ENCODE measurements at regions not wholly inside any gene's neighbourhood (a gene's known extent, or its start where the extent isn't known, plus 50 kb on each side); places are given as distances from the start of the nearest gene placed in this dataset.

DNA sequence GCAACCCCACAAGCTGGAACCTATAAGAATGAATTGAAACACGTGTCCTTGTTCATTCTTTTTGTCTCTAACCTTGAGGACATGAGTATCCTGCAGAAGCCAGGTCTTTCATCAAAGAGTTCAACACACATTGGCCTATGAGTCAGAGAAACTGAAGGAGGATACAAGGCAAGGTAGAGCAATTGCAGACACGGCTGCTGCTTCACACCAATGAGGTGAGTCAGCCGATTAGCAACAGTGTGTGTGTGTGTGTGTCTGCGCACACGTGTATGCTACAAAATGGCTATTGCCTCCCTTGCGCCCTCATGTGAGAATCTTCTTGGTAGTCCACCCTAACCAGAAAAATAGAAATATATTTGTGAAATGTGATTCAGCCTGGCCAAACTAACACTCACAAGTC, 1477.7 kb upstream of the IGFBP7 start:
- Histone ChIP-seq H3K27ac (no peak overlapping the region), H3K4me1 (no peaks in the 10 kb centered on the region), H3K9me3 (peaks cover 0 to 3% of the 10 kb centered on the region in 2 donors), H3K36me3 (no peaks in the 10 kb centered on the region), H3K27me3 (no peaks in the 10 kb centered on the region), H3K4me3 (no peak overlapping the region)
- TF ChIP-seq EP300 (IDR thresholded peaks at IDR 0.05; ENCODE audit: low read depth) (no peak), POLR2AphosphoS5 (IDR thresholded peaks at IDR 0.05) (no peak)
- no peak for DNase-seq
- 53 to 69% methylated on average over 2 to 6 of the region's 6 CpGs for WGBS, 2 donors (ENCODE audit: low coverage in 1 of 2)
- intact Hi-C loops (cut with DNase I; ENCODE audit: low total_unique reads) (no loop called here), in situ Hi-C loops (cut with MboI; ENCODE audit: low pct_ligation_motif_present in 1 of 4, low pct_unique_long_range_greater_than_20kb in 1 of 4, low sequenced_read_pairs in 3 of 4) (no loop called here)

DNA sequence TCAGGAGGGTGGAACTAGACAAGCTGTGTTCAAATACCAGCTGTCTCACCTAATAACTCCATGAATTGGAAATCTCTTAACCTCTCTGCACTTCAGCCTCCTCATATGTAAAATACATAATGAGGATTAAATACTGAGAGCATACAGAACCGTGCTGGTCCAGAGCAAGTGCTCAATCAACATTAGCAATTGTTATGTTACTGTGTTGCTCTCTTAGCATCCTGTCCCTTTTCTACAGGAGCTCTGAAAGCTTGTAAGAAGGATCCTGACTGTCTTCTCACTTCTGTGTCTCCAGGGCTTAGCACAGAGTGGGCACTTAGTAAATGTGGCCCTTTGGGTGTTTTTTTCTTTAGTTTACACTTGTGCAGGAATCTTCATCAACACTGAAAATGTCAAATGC, 1456.1 kb upstream of the IGFBP7 start:
- DNase-seq = no peak
- Histone ChIP-seq H3K9me3 (no peaks in the 10 kb centered on the region), H3K4me1 (no peaks in the 10 kb centered on the region), H3K27ac (no peak overlapping the region), H3K4me3 (no peak overlapping the region), H3K36me3 (no peaks in the 10 kb centered on the region), H3K27me3 (no peaks in the 10 kb centered on the region)
- WGBS, 2 donors (ENCODE audit: low coverage in 1 of 2) = 23 to 50% methylated on average over 1 of the region's 1 CpG
- intact Hi-C loops (cut with DNase I; ENCODE audit: low total_unique reads) (loop anchor here (5.0 kb wide), 1 partner anchor 804 kb away; no protein-coding TSS in a partner anchor), in situ Hi-C loops (cut with MboI; ENCODE audit: low pct_ligation_motif_present in 1 of 4, low pct_unique_long_range_greater_than_20kb in 1 of 4, low sequenced_read_pairs in 3 of 4) (loop anchor here in 1 of 4 donors (10.0 kb wide), 1 partner anchor 59 kb away; no protein-coding TSS in a partner anchor)
- TF ChIP-seq, protein P1, sequence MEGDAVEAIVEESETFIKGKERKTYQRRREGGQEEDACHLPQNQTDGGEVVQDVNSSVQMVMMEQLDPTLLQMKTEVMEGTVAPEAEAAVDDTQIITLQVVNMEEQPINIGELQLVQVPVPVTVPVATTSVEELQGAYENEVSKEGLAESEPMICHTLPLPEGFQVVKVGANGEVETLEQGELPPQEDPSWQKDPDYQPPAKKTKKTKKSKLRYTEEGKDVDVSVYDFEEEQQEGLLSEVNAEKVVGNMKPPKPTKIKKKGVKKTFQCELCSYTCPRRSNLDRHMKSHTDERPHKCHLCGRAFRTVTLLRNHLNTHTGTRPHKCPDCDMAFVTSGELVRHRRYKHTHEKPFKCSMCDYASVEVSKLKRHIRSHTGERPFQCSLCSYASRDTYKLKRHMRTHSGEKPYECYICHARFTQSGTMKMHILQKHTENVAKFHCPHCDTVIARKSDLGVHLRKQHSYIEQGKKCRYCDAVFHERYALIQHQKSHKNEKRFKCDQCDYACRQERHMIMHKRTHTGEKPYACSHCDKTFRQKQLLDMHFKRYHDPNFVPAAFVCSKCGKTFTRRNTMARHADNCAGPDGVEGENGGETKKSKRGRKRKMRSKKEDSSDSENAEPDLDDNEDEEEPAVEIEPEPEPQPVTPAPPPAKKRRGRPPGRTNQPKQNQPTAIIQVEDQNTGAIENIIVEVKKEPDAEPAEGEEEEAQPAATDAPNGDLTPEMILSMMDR (IDR thresholded peaks at IDR 0.05) = no peak
- TF ChIP-seq POLR2A (IDR thresholded peaks at IDR 0.05) = no peak
- no peak for TF ChIP-seq POLR2AphosphoS5 (IDR thresholded peaks at IDR 0.05)
- no peak for TF ChIP-seq EP300 (IDR thresholded peaks at IDR 0.05; ENCODE audit: low read depth)

DNA sequence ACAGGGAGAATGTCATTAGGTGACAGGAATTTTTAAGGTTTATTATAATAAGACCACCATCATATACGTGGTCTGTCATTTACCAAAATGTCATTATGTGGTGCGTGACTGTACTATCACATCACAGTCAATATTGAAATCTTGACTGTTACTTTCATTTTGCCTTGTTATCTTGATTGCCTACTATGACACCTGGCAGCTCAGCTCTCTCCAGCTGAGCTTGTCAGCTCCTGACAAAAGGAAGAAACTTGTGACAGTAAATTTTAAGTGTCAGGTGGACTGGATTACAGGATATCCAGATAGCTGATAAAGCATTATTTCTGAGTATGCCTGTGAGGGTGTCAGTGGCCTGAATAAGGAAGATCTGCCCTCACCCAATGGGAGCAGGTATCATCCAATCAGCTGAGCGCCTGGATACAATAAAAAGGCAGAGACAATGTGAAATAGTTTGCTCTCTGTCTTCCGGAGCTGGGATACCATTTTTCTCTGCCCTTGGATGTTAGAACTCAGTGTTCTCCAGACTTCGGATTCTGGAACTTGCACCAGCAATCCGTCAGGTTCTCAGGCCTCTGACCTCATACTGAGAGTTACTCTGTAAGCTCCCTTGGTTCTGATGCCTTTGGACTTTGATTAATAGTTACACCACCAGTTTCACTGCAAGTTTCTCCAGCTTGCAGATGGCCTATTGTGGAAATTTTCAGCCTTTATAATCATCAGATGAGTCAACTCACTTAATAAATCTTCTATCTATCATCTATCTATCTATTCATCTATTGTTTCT, 1454.7 kb upstream of the IGFBP7 start:
- 61 to 72% methylated on average over 5 to 6 of the region's 6 CpGs for WGBS, 2 donors (ENCODE audit: low coverage in 1 of 2)
- Histone ChIP-seq H3K4me3 (no peak overlapping the region), H3K9me3 (no peaks in the 10 kb centered on the region), H3K4me1 (no peaks in the 10 kb centered on the region), H3K27me3 (no peaks in the 10 kb centered on the region), H3K27ac (no peak overlapping the region), H3K36me3 (no peaks in the 10 kb centered on the region)
- in situ Hi-C loops (cut with MboI; ENCODE audit: low pct_ligation_motif_present in 1 of 4, low pct_unique_long_range_greater_than_20kb in 1 of 4, low sequenced_read_pairs in 3 of 4) = loop anchor here in 1 of 4 donors (10.0 kb wide), 1 partner anchor 60 kb away; no protein-coding TSS in a partner anchor
- intact Hi-C loops (cut with DNase I; ENCODE audit: low total_unique reads) = loop anchor here (5.0 kb wide), 1 partner anchor 803 kb away; no protein-coding TSS in a partner anchor
- DNase-seq = no peak
- TF ChIP-seq EP300 (IDR thresholded peaks at IDR 0.05; ENCODE audit: low read depth) = no peak
- TF ChIP-seq POLR2A (IDR thresholded peaks at IDR 0.05) = no peak
- no peak for TF ChIP-seq POLR2AphosphoS5 (IDR thresholded peaks at IDR 0.05)
- TF ChIP-seq, protein P1 (IDR thresholded peaks at IDR 0.05) = no peak

DNA sequence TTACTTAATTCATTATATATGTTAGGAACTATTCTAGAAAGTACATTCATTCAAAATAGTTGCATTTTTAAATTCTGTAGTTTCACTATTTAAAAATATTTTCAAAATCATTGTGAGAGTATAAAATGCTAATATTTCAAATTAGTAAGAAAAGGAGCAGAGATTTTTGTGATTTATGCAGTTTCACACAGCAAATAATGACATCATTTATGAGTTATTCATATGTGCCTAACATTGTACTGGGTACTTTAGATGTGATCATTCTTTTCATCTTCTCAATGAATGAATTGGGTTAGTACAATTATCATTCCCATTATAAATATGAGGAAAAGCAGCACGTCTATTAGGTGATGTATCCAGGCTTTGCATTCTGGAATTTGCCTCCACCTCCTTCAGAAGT, 1451.0 kb upstream of the IGFBP7 start:
- Histone ChIP-seq H3K27me3 (no peaks in the 10 kb centered on the region), H3K27ac (no peak overlapping the region), H3K4me1 (no peaks in the 10 kb centered on the region), H3K36me3 (no peaks in the 10 kb centered on the region), H3K9me3 (no peaks in the 10 kb centered on the region), H3K4me3 (no peak overlapping the region)
- in situ Hi-C loops (cut with MboI; ENCODE audit: low pct_ligation_motif_present in 1 of 4, low pct_unique_long_range_greater_than_20kb in 1 of 4, low sequenced_read_pairs in 3 of 4) = loop anchor here in 1 of 4 donors (10.0 kb wide), 1 partner anchor 64 kb away; no protein-coding TSS in a partner anchor
- intact Hi-C loops (cut with DNase I; ENCODE audit: low total_unique reads) = no loop called here
- 63 to 67% methylated on average over 1 of the region's 1 CpG for WGBS, 2 donors (ENCODE audit: low coverage in 1 of 2)
- no peak for DNase-seq
- TF ChIP-seq POLR2AphosphoS5 (IDR thresholded peaks at IDR 0.05) (no peak), POLR2A (IDR thresholded peaks at IDR 0.05) (no peak), EP300 (IDR thresholded peaks at IDR 0.05; ENCODE audit: low read depth) (no peak)
- TF ChIP-seq, protein P1 (IDR thresholded peaks at IDR 0.05) = no peak

All from transverse colon (tissue), 4 donors.